ENCODE measurements at regions not wholly inside any gene's neighbourhood (a gene's known extent, or its start where the extent isn't known, plus 50 kb on each side); places are given as distances from the start of the nearest gene placed in this dataset.

DNA sequence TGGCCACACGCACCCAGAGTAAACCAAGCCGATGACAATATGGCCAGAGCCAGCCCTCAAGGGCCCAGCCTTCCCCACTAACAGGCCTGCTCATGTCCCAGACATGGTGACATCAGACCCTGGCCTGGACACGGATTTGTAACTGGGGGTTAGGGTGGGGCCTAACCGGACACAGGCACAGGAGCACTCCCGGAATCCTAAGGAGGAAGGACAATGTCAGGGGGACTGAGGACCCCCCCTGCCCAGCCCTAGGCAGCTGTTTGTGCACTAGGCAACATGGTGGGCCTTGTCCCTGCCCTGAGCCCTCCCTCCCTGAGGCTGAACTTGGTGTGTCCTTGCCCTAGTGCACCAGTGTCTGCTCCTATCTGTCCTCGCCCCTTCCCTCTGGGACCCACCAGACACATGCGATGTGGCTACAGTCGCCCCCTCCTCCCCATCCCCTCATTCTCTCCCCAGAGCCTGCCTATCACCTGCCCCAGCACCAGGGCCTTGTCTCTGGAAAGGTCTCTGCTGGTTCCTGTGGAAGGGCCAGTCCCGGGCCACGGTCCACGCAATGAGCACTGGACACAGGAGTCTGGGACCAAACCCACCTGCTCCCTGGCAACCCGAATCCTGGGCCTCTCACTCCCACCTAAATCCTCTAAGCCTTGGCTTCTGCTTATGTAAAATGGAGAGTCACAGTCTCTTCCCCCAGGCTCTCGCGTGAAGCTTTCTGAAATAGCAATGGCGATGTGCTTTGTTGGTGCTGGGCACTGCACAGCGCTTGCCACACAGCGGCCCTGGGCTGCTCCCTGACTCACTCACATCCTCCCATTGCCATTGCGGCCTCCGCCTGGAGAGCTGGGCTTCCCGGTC lies 76.5 kb upstream of the RAB6C start:
- no peak for TF ChIP-seq EZH2 (IDR thresholded peaks at IDR 0.05; ENCODE audit: low read depth)
- TF ChIP-seq, protein P1, sequence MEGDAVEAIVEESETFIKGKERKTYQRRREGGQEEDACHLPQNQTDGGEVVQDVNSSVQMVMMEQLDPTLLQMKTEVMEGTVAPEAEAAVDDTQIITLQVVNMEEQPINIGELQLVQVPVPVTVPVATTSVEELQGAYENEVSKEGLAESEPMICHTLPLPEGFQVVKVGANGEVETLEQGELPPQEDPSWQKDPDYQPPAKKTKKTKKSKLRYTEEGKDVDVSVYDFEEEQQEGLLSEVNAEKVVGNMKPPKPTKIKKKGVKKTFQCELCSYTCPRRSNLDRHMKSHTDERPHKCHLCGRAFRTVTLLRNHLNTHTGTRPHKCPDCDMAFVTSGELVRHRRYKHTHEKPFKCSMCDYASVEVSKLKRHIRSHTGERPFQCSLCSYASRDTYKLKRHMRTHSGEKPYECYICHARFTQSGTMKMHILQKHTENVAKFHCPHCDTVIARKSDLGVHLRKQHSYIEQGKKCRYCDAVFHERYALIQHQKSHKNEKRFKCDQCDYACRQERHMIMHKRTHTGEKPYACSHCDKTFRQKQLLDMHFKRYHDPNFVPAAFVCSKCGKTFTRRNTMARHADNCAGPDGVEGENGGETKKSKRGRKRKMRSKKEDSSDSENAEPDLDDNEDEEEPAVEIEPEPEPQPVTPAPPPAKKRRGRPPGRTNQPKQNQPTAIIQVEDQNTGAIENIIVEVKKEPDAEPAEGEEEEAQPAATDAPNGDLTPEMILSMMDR (conservative IDR thresholded peaks at IDR 0.05) = no peak
